ENCODE measurements at regions not wholly inside any gene's neighbourhood (a gene's known extent, or its start where the extent isn't known, plus 50 kb on each side); places are given as distances from the start of the nearest gene placed in this dataset.
"Not testable (repeated sequence)": the region's sequence is repeated elsewhere in the genome, so short reads cannot be mapped to it uniquely, and the experiment has no call there.

- DNase-seq (ENCODE audit: low spot score): no peak
Measured at GRCh38 chr18:49694402-49694801, 118.9 kb downstream of the ACAA2 start.

DNA sequence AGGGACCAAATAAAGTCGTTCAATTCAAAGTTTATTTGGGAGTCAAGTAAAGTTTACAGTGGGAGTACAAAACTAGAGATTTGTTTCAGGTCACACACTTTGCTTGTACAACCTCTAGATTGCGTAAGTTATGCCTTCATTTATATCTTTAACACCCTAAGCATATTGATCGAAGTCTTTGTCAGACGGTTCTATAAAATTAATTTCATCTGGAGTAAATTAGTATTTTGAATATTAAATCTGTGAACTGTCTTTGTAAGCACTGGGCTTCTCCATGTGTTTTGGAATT is 119.7 kb downstream of the ACAA2 start:
- DNase-seq (ENCODE audit: low spot score): no peak

DNA sequence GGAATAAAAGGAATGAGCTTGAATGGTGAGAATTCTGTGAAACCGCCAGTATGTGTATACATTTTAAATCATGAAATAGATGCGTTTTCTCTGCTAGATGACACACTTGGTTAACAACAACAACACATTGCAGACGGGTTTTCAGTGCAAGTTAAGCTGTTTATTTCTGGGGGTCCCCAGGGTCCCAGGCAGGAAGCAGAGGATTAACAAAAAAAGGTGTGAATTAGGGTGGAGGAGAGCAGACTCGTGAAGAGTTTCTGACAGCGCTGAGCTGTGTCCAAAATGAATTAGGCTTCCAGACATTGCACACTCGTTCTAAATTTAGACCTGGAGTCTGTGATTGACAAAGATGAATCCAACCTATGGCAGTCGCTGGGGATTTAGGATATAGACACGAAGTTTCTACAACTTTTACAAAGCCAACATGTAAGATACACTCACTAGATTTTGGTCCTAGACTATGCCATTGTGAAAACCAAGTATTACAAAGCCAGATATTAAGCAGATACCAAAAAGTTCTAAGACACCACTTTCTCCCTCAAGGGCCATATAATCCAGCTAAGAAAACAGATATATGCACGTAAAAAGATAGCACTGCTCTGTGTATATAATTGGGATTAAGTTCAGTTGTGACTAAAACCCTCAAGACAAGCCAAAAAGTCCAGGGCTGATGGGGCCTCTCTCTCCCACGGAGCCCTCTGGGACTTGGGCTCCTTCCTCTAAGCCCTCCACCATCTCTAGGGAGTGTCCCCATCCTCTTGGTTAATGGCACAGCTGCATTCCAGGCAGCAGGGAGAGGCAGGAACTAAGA is 120.2 kb downstream of the ACAA2 start:
- no peak for DNase-seq (ENCODE audit: low spot score)

GRCh38 chr18:49691177-49691608 is 122.1 kb downstream of the ACAA2 start:
- no peak for DNase-seq (ENCODE audit: low spot score)

DNA sequence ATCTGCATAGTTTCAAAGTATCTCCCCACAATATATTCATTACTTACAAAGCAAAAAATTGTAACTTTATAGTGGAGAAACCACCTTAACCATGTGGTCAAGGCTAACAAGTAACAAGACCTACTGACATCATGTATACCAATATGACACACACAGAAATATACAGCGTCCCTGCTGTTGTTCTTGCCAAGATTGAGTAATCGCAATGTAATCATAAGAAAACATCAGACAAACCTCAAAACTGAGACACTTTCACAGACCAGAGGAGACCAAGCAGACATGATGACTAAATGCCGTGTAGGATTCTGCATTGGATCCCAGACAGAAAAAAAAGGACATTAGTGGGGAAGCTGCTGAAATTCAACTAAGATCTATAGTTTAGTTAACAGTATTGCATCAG is 123.0 kb downstream of the ACAA2 start:
- no peak for DNase-seq (ENCODE audit: low spot score)

GRCh38 chr18:49685231-49685942 is 123.5 kb downstream of the LIPG start:
- no peak for DNase-seq (ENCODE audit: low spot score)

GRCh38 chr18:49682803-49683190 is 120.9 kb downstream of the LIPG start:
- DNase-seq (ENCODE audit: low spot score): not testable (repeated sequence)

GRCh38 chr18:49682173-49682802 is 120.4 kb downstream of the LIPG start:
- no peak for DNase-seq (ENCODE audit: low spot score)

- no peak for DNase-seq (ENCODE audit: low spot score)
Measured at GRCh38 chr18:49681387-49681786, 119.5 kb downstream of the LIPG start.

- no peak for DNase-seq (ENCODE audit: low spot score)
Measured at GRCh38 chr18:49678440-49678839, 116.6 kb downstream of the LIPG start.

GRCh38 chr18:49677762-49678413 is 116.0 kb downstream of the LIPG start:
- DNase-seq (ENCODE audit: low spot score): no peak

DNA sequence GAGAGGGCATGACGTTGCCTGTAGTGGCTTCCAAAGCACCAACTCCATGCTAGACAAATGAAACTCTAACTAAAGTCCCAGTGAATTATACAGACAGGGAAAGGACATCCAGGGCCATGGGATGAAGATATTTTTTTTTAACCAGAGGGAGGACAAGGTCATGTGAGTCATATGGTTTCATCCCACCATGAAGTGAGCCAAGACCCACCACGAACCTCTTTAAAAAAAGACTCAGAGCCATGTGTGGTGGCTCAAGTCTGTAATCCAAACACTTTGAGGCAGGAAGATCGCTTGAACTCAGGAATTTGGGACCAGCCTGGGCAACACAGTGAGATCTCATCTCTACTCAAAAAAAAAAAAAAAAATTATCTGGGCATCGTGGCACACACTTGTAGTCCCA is 115.2 kb downstream of the LIPG start:
- no peak for DNase-seq (ENCODE audit: low spot score)

DNA sequence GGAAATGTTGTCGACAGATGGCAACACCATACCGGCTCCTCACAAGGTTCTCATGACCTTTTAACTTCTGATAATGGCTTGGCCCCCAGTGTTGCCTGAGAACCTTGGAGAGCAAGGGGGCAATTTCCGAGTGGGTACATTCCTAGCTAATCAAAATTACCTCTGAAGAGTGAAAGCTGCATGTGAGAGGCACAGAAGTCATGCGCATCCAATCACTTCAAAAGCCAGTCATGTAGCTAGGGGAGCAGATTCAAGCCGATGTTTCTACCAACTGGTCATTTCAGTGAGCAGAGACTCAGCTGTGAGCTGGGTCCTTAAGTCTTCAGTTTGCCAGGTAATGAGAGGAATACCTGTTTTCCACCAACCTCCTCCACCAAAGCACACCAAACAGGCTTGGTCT is 111.4 kb downstream of the LIPG start:
- no peak for DNase-seq (ENCODE audit: low spot score)

- no peak for DNase-seq (ENCODE audit: low spot score)
Measured at GRCh38 chr18:49672853-49673252, 111.0 kb downstream of the LIPG start.

- no peak for DNase-seq (ENCODE audit: low spot score)
Measured at GRCh38 chr18:49669403-49669802, 107.5 kb downstream of the LIPG start.

DNA sequence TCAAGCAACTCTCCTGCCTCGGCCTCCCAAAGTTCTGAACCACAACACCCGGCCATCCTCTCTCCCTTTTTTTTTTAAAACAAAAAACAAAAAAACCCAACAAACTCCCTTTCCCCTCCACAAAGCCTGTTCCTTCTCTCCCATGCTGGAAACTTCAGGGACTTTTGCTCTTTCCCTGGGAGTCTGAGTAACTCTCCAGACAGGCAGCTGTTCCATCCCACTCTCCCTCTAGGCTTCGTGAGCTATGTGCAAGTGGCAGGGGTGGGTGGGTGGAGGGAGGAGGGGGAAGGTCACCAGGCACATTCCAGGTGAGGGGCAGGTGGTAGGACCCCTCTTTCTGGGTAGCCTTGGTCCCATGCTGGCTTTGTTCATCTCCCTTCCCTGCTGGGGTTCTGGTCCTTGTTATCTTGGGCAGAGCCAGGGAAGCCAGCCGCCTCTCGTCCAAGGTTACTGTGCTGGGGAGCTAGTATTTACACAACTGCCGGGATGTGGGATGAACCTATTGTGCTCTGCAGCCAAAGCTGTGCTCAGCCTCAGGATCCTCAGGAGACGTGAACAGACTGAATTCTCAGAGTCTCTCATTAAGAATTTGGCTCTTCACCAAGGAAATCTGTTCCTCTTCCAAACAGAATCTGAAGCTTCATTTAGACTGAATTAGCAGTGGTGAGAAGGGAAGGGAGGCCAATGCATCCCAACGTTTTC is 106.9 kb downstream of the LIPG start:
- DNase-seq (ENCODE audit: low spot score): no peak

GRCh38 chr18:49667462-49667861 is 105.6 kb downstream of the LIPG start:
- DNase-seq (ENCODE audit: low spot score): no peak

DNA sequence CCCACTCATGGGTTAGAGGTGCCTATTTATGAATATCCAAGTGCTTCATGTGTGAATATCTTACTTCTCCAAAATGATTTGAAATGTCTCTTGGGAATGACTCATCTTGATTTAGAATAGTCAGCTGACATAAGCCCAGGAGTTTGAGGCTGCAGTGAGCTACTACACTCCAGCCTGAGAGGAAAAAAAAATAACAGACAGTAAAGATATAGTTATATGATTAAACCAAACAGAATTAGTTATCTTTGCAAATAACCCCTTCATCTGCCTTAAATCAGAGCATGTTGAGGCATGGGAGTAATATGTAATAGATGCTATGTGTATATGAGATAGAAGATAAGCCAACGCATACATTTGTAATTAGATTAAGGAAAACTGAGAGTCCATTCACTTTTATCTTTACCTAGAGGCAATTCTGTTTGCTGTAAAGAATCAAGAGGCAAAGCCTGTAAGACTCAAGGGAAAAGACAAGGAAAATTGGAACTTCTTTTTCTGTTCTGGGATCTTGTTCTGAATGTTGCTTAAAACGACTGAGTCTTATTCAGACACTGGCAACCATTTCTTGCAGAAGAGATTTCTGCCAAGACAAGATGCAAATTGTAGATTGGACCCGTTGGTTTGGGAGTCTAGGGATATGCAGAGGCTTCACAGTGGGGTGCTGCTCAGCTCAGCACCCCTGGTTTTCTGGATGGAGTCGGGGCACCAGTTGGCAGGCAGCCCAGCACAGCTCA is 104.4 kb downstream of the LIPG start:
- DNase-seq (ENCODE audit: low spot score): peak; percentile 62

- DNase-seq (ENCODE audit: low spot score): no peak
Measured at GRCh38 chr18:49663899-49664890, 102.3 kb downstream of the LIPG start.

GRCh38 chr18:49662506-49662905 is 100.6 kb downstream of the LIPG start:
- DNase-seq (ENCODE audit: low spot score): no peak
